ENCODE measurements at regions not wholly inside any gene's neighbourhood (a gene's known extent, or its start where the extent isn't known, plus 50 kb on each side); places are given as distances from the start of the nearest gene placed in this dataset.
"Not testable (repeated sequence)": the region's sequence is repeated elsewhere in the genome, so short reads cannot be mapped to it uniquely, and the experiment has no call there.

- no peak for DNase-seq (ENCODE audit: low read depth in 4 of 4, low spot score in 2 of 4)
Observed at GRCh38 chr13:109301276-109301675, 485.1 kb downstream of the IRS2 start.

GRCh38 chr13:109297628-109298027 lies 488.8 kb downstream of the IRS2 start:
- DNase-seq (ENCODE audit: low read depth in 4 of 4, low spot score in 2 of 4) = no peak

GRCh38 chr13:109293166-109293565 lies 493.2 kb downstream of the IRS2 start:
- no peak for DNase-seq (ENCODE audit: low read depth in 4 of 4, low spot score in 2 of 4)

GRCh38 chr13:109288151-109288709 lies 498.2 kb downstream of the IRS2 start:
- DNase-seq (ENCODE audit: low read depth in 4 of 4, low spot score in 2 of 4) = no peak

- no peak for DNase-seq (ENCODE audit: low read depth in 4 of 4, low spot score in 2 of 4)
Observed at GRCh38 chr13:109287553-109287952, 498.8 kb downstream of the IRS2 start.

- DNase-seq (ENCODE audit: low read depth in 4 of 4, low spot score in 2 of 4) = no peak
Observed at GRCh38 chr13:109285586-109285985, 500.8 kb downstream of the IRS2 start.

GRCh38 chr13:109281903-109282635 lies 504.3 kb downstream of the IRS2 start:
- DNase-seq (ENCODE audit: low read depth in 4 of 4, low spot score in 2 of 4) = no peak

- no peak for DNase-seq (ENCODE audit: low read depth in 4 of 4, low spot score in 2 of 4)
Observed at GRCh38 chr13:109281017-109281902, 505.1 kb downstream of the IRS2 start.

GRCh38 chr13:109276261-109276660 lies 510.1 kb downstream of the IRS2 start:
- no peak for DNase-seq (ENCODE audit: low read depth in 4 of 4, low spot score in 2 of 4)

- peak in 2 of 4 donors; percentile 7 for DNase-seq (ENCODE audit: low read depth in 4 of 4, low spot score in 2 of 4)
Observed at GRCh38 chr13:109275852-109276251, 510.5 kb downstream of the IRS2 start.

- DNase-seq (ENCODE audit: low read depth in 4 of 4, low spot score in 2 of 4) = no peak
Observed at GRCh38 chr13:109275139-109275745, 511.1 kb downstream of the IRS2 start.

GRCh38 chr13:109274188-109274821 lies 512.1 kb downstream of the IRS2 start:
- no peak for DNase-seq (ENCODE audit: low read depth in 4 of 4, low spot score in 2 of 4)

GRCh38 chr13:109273326-109273751 lies 513.0 kb downstream of the IRS2 start:
- DNase-seq (ENCODE audit: low read depth in 4 of 4, low spot score in 2 of 4) = no peak

- no peak for DNase-seq (ENCODE audit: low read depth in 4 of 4, low spot score in 2 of 4)
Observed at GRCh38 chr13:109272595-109273325, 513.6 kb downstream of the IRS2 start.

- DNase-seq (ENCODE audit: low read depth in 4 of 4, low spot score in 2 of 4) = no peak
Observed at GRCh38 chr13:109271555-109272541, 514.5 kb downstream of the IRS2 start.

GRCh38 chr13:109271061-109271460 lies 515.3 kb downstream of the IRS2 start:
- no peak for DNase-seq (ENCODE audit: low read depth in 4 of 4, low spot score in 2 of 4)

GRCh38 chr13:109269381-109269780 lies 517.0 kb downstream of the IRS2 start:
- not testable (repeated sequence) for DNase-seq (ENCODE audit: low read depth in 4 of 4, low spot score in 2 of 4)

GRCh38 chr13:109268492-109268891 lies 517.9 kb downstream of the IRS2 start:
- DNase-seq (ENCODE audit: low read depth in 4 of 4, low spot score in 2 of 4) = not testable (repeated sequence)

- not testable (repeated sequence) for DNase-seq (ENCODE audit: low read depth in 4 of 4, low spot score in 2 of 4)
Observed at GRCh38 chr13:109267400-109267799, 519.0 kb downstream of the IRS2 start.

Measured in left renal cortex interstitium (tissue), 4 donors.